DND-41 (cell line): ENCODE measurements at regions not wholly inside any gene's neighbourhood (a gene's known extent, or its start where the extent isn't known, plus 50 kb on each side); places are given as distances from the start of the nearest gene placed in this dataset.

Experiments used
- CTCF ChIP-seq: IDR thresholded peaks from 2 replicates; pipeline ENCODE4 v1.5.1; 2012; ENCODE audit warnings: borderline replicate concordance, low read length, moderate library complexity, mild to moderate bottlenecking; ENCODE audit not compliant: poor library complexity, severe bottlenecking; ENCODE audit errors: extremely low read depth
- EZH2 ChIP-seq: IDR thresholded peaks from 3 replicates; pipeline ENCODE4 v1.6.1; 2012; ENCODE audit warnings: borderline replicate concordance, low read depth, mild to moderate bottlenecking, moderate library complexity, low read length, inconsistent platforms; ENCODE audit not compliant: severe bottlenecking

GRCh38 chr20:55919956-55920355 lies 85.4 kb downstream of the CBLN4 start:
- no peak for TF ChIP-seq CTCF
- no peak for TF ChIP-seq EZH2
